ENCODE measurements at regions not wholly inside any gene's neighbourhood (a gene's known extent, or its start where the extent isn't known, plus 50 kb on each side); places are given as distances from the start of the nearest gene placed in this dataset.
"Not testable (repeated sequence)": the region's sequence is repeated elsewhere in the genome, so short reads cannot be mapped to it uniquely, and the experiment has no call there.

DNA sequence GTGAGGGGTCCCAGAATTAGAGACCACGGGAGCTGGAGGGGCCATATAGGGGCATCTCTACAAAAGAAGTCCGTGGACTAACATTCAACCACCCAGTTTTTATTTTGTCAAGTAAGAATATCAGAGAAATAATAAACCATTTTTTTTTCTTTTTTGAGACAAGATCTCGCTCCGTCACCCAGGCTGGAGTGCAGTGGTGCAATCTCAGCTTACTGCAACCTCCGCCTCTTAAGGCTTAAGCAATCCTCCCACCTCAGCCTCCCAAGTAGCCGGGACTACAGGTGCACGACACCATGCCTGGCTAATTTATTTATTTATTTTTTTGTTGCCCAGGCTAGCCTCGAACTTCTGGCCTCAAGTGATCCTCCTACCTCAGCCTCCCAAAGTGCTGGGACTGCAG is 82.7 kb downstream of the ZFP36L2 start:
- Histone ChIP-seq H3K27me3 (ENCODE audit: control insufficient read depth, insufficient read depth, low read length) (no peaks in the 10 kb centered on the region), H3K4me1 (ENCODE audit: control insufficient read depth, insufficient read depth, low read length) (no peaks in the 10 kb centered on the region), H3K27ac (ENCODE audit: low read length) (no peak overlapping the region), H3K9me3 (ENCODE audit: control insufficient read depth, insufficient read depth, low read depth, low read length) (no peaks in the 10 kb centered on the region), H3K36me3 (ENCODE audit: control insufficient read depth, insufficient read depth, low read length) (no peaks in the 10 kb centered on the region), H3K4me3 (ENCODE audit: low read depth in 2 of 2, low read length in 2 of 2) (no peak overlapping the region)
- no peak for DNase-seq (ENCODE audit: low read depth, low spot score)
- intact Hi-C loops (cut with micrococcal nuclease; ENCODE audit: unreplicated experiment) = no loop called here
- ChIA-PET CTCF (no interaction called here), POLR2A (no interaction called here)
- TF ChIP-seq SIN3A (IDR thresholded peaks at IDR 0.05; ENCODE audit: borderline replicate concordance, insufficient read depth, low read depth, low read length) (no peak), TCF7L2 (IDR thresholded peaks at IDR 0.05; ENCODE audit: low read depth, low read length) (no peak), POLR2AphosphoS5 (IDR thresholded peaks at IDR 0.05; ENCODE audit: low read depth, low read length) (no peak)
- TF ChIP-seq, protein P1, sequence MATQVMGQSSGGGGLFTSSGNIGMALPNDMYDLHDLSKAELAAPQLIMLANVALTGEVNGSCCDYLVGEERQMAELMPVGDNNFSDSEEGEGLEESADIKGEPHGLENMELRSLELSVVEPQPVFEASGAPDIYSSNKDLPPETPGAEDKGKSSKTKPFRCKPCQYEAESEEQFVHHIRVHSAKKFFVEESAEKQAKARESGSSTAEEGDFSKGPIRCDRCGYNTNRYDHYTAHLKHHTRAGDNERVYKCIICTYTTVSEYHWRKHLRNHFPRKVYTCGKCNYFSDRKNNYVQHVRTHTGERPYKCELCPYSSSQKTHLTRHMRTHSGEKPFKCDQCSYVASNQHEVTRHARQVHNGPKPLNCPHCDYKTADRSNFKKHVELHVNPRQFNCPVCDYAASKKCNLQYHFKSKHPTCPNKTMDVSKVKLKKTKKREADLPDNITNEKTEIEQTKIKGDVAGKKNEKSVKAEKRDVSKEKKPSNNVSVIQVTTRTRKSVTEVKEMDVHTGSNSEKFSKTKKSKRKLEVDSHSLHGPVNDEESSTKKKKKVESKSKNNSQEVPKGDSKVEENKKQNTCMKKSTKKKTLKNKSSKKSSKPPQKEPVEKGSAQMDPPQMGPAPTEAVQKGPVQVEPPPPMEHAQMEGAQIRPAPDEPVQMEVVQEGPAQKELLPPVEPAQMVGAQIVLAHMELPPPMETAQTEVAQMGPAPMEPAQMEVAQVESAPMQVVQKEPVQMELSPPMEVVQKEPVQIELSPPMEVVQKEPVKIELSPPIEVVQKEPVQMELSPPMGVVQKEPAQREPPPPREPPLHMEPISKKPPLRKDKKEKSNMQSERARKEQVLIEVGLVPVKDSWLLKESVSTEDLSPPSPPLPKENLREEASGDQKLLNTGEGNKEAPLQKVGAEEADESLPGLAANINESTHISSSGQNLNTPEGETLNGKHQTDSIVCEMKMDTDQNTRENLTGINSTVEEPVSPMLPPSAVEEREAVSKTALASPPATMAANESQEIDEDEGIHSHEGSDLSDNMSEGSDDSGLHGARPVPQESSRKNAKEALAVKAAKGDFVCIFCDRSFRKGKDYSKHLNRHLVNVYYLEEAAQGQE (IDR thresholded peaks at IDR 0.05; ENCODE audit: insufficient read depth in 1 of 2, low read depth in 2 of 2, low read length in 1 of 2) = no peak
- TF ChIP-seq, protein P2, sequence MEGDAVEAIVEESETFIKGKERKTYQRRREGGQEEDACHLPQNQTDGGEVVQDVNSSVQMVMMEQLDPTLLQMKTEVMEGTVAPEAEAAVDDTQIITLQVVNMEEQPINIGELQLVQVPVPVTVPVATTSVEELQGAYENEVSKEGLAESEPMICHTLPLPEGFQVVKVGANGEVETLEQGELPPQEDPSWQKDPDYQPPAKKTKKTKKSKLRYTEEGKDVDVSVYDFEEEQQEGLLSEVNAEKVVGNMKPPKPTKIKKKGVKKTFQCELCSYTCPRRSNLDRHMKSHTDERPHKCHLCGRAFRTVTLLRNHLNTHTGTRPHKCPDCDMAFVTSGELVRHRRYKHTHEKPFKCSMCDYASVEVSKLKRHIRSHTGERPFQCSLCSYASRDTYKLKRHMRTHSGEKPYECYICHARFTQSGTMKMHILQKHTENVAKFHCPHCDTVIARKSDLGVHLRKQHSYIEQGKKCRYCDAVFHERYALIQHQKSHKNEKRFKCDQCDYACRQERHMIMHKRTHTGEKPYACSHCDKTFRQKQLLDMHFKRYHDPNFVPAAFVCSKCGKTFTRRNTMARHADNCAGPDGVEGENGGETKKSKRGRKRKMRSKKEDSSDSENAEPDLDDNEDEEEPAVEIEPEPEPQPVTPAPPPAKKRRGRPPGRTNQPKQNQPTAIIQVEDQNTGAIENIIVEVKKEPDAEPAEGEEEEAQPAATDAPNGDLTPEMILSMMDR (IDR thresholded peaks at IDR 0.05) = no peak
- BruUV-seq (replicated peaks) = no TSS peak
- no peak for ATAC-seq
- in situ Hi-C loops (cut with HindIII; ENCODE audit: low pct_unique_long_range_greater_than_20kb, low sequenced_read_pairs) = no loop called here

DNA sequence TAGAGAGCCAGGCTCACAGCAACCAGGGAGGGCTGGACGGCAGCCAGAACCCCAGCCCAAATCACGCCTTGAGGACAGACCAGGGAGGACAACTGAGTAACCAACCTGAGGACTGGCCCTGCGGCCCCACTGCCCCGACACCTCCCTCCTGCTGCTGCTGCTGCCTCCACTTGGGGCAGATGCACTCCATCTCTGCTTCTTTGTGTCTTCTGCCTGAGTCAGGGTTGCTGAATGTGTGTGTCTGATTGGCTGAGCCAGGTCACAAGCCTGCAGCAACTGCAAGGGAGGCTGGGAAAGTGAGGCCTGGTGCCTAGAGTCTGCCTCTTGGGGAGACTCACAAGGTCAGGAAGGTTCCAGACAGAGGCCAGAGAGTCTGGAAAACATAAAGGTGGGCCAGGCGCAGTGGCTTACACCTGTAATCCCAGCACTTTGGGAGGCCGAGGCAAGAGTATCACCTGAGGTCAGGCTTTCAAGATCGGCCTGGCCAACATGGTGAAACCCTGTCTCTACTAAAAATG is 83.4 kb downstream of the ZFP36L2 start:
- H3K27ac ChIP-seq (ENCODE audit: low read length) = no peak overlapping the region
- no peaks in the 10 kb centered on the region for H3K4me1 ChIP-seq (ENCODE audit: control insufficient read depth, insufficient read depth, low read length)
- CTCF ChIA-PET = no interaction called here
- H3K9me3 ChIP-seq (ENCODE audit: control insufficient read depth, insufficient read depth, low read depth, low read length) = no peaks in the 10 kb centered on the region
- DNase-seq (ENCODE audit: low read depth, low spot score) (no peak), ATAC-seq (peak; percentile 75)
- intact Hi-C loops (cut with micrococcal nuclease; ENCODE audit: unreplicated experiment) (no loop called here), in situ Hi-C loops (cut with HindIII; ENCODE audit: low pct_unique_long_range_greater_than_20kb, low sequenced_read_pairs) (no loop called here)
- POLR2A ChIA-PET = no interaction called here
- no peak overlapping the region for H3K4me3 ChIP-seq (ENCODE audit: low read depth in 2 of 2, low read length in 2 of 2)
- no peaks in the 10 kb centered on the region for H3K27me3 ChIP-seq (ENCODE audit: control insufficient read depth, insufficient read depth, low read length)
- no peaks in the 10 kb centered on the region for H3K36me3 ChIP-seq (ENCODE audit: control insufficient read depth, insufficient read depth, low read length)
- no TSS peak for BruUV-seq (replicated peaks)
- TF ChIP-seq, protein P1 (IDR thresholded peaks at IDR 0.05; ENCODE audit: insufficient read depth in 1 of 2, low read depth in 2 of 2, low read length in 1 of 2) = no peak
- TF ChIP-seq POLR2AphosphoS5 (IDR thresholded peaks at IDR 0.05; ENCODE audit: low read depth, low read length) (no peak), TCF7L2 (IDR thresholded peaks at IDR 0.05; ENCODE audit: low read depth, low read length) (no peak), SIN3A (IDR thresholded peaks at IDR 0.05; ENCODE audit: borderline replicate concordance, insufficient read depth, low read depth, low read length) (no peak)
- TF ChIP-seq, protein P2 (IDR thresholded peaks at IDR 0.05) = no peak

DNA sequence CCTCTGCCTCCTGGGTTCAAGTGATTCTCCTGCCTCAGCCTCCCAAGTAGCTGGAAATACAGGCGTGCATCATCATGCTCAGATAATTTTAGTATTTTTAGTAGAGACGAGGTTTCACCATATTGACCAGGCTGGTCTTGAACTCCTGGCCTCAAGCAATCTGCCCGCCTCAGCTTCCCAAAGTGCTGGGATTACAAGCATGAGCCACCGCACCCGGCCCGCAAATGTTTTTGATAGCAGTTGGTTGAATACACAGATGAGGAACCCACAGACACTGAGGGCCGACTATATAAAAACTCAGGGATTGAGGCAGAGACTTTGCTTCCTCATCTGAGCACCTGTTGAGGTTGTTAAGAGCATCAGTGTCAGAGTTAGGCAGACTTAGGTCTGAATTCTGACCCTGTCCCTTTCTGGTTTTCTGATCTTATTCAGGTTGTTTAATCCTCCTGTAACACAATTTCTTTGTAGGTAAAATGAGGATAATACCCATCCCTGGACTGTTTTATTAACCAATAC is 84.7 kb downstream of the ZFP36L2 start:
- CTCF ChIA-PET; H3K27me3 ChIP-seq (ENCODE audit: control insufficient read depth, insufficient read depth, low read length); H3K27ac ChIP-seq (ENCODE audit: low read length); in situ Hi-C loops (cut with HindIII; ENCODE audit: low pct_unique_long_range_greater_than_20kb, low sequenced_read_pairs); H3K9me3 ChIP-seq (ENCODE audit: control insufficient read depth, insufficient read depth, low read depth, low read length); ATAC-seq; H3K4me1 ChIP-seq (ENCODE audit: control insufficient read depth, insufficient read depth, low read length); intact Hi-C loops (cut with micrococcal nuclease; ENCODE audit: unreplicated experiment); DNase-seq (ENCODE audit: low read depth, low spot score); H3K36me3 ChIP-seq (ENCODE audit: control insufficient read depth, insufficient read depth, low read length); H3K4me3 ChIP-seq (ENCODE audit: low read depth in 2 of 2, low read length in 2 of 2); BruUV-seq (replicated peaks): not testable (repeated sequence)
- POLR2A ChIA-PET = interaction anchor here (0.6 kb wide), 1 partner anchor 388 kb away, joined by 3 read pairs; no protein-coding TSS in a partner anchor

All from Panc1 (cell line).